ENCODE measurements at regions not wholly inside any gene's neighbourhood (a gene's known extent, or its start where the extent isn't known, plus 50 kb on each side); places are given as distances from the start of the nearest gene placed in this dataset.

DNA sequence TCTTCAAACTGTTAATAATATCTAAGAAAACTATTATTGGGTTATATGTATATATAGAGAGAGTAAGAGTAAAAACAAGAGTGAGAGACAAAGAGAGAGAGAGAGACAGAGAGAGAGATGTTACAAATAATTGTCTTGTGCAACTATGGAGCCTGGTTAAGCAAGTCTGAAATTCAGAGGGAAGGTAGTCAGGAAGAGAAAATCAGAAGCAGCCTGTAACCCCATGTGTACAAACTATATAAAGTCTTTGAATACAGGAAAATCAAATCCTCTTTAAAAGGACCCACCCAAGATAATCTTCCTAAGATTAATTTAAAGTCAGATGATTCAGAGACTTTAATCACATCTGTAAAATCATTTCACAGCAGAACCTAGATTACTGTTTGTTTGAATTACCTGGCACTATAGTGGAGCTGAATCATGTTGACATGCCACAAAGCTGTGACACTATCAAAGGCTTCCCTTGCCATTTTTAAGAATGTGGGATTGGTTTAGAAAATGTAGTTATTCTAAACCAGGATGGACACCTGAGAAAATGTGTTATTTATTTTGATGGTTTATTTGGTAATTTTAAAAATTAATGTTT lies 301.7 kb upstream of the FSIP2 start:
- TF ChIP-seq, protein P1, sequence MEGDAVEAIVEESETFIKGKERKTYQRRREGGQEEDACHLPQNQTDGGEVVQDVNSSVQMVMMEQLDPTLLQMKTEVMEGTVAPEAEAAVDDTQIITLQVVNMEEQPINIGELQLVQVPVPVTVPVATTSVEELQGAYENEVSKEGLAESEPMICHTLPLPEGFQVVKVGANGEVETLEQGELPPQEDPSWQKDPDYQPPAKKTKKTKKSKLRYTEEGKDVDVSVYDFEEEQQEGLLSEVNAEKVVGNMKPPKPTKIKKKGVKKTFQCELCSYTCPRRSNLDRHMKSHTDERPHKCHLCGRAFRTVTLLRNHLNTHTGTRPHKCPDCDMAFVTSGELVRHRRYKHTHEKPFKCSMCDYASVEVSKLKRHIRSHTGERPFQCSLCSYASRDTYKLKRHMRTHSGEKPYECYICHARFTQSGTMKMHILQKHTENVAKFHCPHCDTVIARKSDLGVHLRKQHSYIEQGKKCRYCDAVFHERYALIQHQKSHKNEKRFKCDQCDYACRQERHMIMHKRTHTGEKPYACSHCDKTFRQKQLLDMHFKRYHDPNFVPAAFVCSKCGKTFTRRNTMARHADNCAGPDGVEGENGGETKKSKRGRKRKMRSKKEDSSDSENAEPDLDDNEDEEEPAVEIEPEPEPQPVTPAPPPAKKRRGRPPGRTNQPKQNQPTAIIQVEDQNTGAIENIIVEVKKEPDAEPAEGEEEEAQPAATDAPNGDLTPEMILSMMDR (IDR thresholded peaks at IDR 0.05) = no peak
- TF ChIP-seq POLR2A (IDR thresholded peaks at IDR 0.05) = no peak

All from body of pancreas (tissue), 4 donors.